Astrocyte (in vitro differentiated cells and primary cell): ENCODE measurements at regions not wholly inside any gene's neighbourhood (a gene's known extent, or its start where the extent isn't known, plus 50 kb on each side); places are given as distances from the start of the nearest gene placed in this dataset.
"Not testable (repeated sequence)": the region's sequence is repeated elsewhere in the genome, so short reads cannot be mapped to it uniquely, and the experiment has no call there.

Experiments used
- EZH2 ChIP-seq: IDR thresholded peaks from 2 replicates; pipeline ENCODE4 v1.6.1; 2012; ENCODE audit warnings: mild to moderate bottlenecking, low read length, inconsistent platforms; ENCODE audit not compliant: insufficient read depth
- TF ChIP-seq, protein P1 (sequence below): IDR thresholded peaks from 2 replicates; pipeline ENCODE4 v1.5.1; 2011; ENCODE audit warnings: low read depth, mild to moderate bottlenecking, inconsistent platforms, low read length, moderate library complexity; ENCODE audit not compliant: insufficient read depth

DNA sequence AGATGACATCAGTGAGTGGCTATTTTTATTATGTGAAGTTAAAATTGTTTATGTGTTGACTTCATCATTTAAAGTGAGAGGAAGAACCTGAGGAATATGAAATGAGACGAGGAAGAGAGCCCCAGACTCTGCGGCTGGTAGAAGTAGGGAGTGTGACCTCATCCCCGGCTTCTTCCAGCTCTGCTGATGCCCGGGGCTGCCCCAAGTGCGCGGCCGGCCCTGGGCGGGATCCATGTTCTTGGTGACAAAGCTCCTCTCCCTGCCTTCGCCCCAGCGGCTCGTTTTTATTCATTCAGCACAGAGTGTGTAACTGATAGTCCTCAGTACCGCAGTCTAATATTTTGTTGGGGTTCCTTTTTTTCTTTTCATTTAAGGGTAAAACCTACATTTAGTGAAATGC is 185.5 kb upstream of the GOLGA6L22 start:
- TF ChIP-seq, protein P1, sequence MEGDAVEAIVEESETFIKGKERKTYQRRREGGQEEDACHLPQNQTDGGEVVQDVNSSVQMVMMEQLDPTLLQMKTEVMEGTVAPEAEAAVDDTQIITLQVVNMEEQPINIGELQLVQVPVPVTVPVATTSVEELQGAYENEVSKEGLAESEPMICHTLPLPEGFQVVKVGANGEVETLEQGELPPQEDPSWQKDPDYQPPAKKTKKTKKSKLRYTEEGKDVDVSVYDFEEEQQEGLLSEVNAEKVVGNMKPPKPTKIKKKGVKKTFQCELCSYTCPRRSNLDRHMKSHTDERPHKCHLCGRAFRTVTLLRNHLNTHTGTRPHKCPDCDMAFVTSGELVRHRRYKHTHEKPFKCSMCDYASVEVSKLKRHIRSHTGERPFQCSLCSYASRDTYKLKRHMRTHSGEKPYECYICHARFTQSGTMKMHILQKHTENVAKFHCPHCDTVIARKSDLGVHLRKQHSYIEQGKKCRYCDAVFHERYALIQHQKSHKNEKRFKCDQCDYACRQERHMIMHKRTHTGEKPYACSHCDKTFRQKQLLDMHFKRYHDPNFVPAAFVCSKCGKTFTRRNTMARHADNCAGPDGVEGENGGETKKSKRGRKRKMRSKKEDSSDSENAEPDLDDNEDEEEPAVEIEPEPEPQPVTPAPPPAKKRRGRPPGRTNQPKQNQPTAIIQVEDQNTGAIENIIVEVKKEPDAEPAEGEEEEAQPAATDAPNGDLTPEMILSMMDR, result not testable (repeated sequence)
- not testable (repeated sequence) for TF ChIP-seq EZH2
